H9 (cell line): ENCODE measurements at regions not wholly inside any gene's neighbourhood (a gene's known extent, or its start where the extent isn't known, plus 50 kb on each side); places are given as distances from the start of the nearest gene placed in this dataset.

Experiments used
- DNase-seq: peaks from one replicate; pipeline ENCODE4 v3.0.0-alpha.2; 2017
- H2AFZ ChIP-seq: one replicate; pipeline ENCODE4 v1.6.1; 2013; ENCODE audit warnings: mild to moderate bottlenecking, low read length, control low read depth, moderate library complexity
- H2AK5ac ChIP-seq: 2 replicates; pipeline ENCODE4 v1.6.1; 2013; ENCODE audit warnings: low read length, control low read depth, mixed read lengths; ENCODE audit not compliant: insufficient read length
- H2BK120ac ChIP-seq: one replicate; pipeline ENCODE4 v1.6.1; 2013; ENCODE audit warnings: low read depth, mild to moderate bottlenecking, low read length, control low read depth, inconsistent platforms; ENCODE audit not compliant: poor library complexity, severe bottlenecking
- H2BK12ac ChIP-seq: 2 replicates; pipeline ENCODE4 v1.6.1; 2013; ENCODE audit warnings: low read length, control low read depth, mixed read lengths, low read depth; ENCODE audit not compliant: insufficient read length
- H2BK15ac ChIP-seq: 2 replicates; pipeline ENCODE4 v1.6.1; 2013; ENCODE audit warnings: low read depth, low read length, control low read depth
- H2BK20ac ChIP-seq: one replicate; pipeline ENCODE4 v1.6.1; 2013; ENCODE audit warnings: low read depth, mild to moderate bottlenecking, low read length, control low read depth, inconsistent platforms; ENCODE audit not compliant: poor library complexity, severe bottlenecking
- H2BK5ac ChIP-seq: 2 replicates; pipeline ENCODE4 v1.6.1; 2013; ENCODE audit warnings: low read length, control low read depth, mixed read lengths; ENCODE audit not compliant: insufficient read length
- H3K14ac ChIP-seq: 2 replicates; pipeline ENCODE4 v1.6.1; 2013; ENCODE audit warnings: low read length, control low read depth; ENCODE audit not compliant: insufficient read depth
- H3K18ac ChIP-seq: 2 replicates; pipeline ENCODE4 v1.6.1; 2013; ENCODE audit warnings: low read depth, mild to moderate bottlenecking, mixed read lengths, low read length, control low read depth; ENCODE audit not compliant: insufficient read length
- H3K23ac ChIP-seq: 2 replicates; pipeline ENCODE4 v1.6.1; 2013; ENCODE audit warnings: low read length, control low read depth, mixed read lengths, low read depth; ENCODE audit not compliant: insufficient read length
- H3K23me2 ChIP-seq: 2 replicates; pipeline ENCODE4 v1.6.1; 2013; ENCODE audit warnings: low read depth, mild to moderate bottlenecking, mixed read lengths, low read length, control low read depth; ENCODE audit not compliant: insufficient read length, poor library complexity, severe bottlenecking
- H3K27ac ChIP-seq: 2 replicates; pipeline ENCODE4 v1.5.1; 2013; ENCODE audit warnings: low read length, control low read depth, mixed read lengths, low read depth; ENCODE audit not compliant: insufficient read length
- H3K27me3 ChIP-seq: 2 replicates; pipeline ENCODE4 v1.6.1; 2013; ENCODE audit warnings: low read length, control low read depth, inconsistent platforms; ENCODE audit not compliant: insufficient read depth
- H3K4ac ChIP-seq: 2 replicates; pipeline ENCODE4 v1.6.1; 2013; ENCODE audit warnings: low read depth, mild to moderate bottlenecking, control low read depth, inconsistent platforms, low read length, moderate library complexity
- H3K4me1 ChIP-seq: 2 replicates; pipeline ENCODE4 v1.6.1; 2013; ENCODE audit warnings: low read length, control low read depth, inconsistent platforms; ENCODE audit not compliant: insufficient read depth
- H3K4me2 ChIP-seq: 2 replicates; pipeline ENCODE4 v1.6.1; 2013; ENCODE audit warnings: low read length, control low read depth, mixed read lengths; ENCODE audit not compliant: insufficient read length, insufficient read depth
- H3K56ac ChIP-seq: 2 replicates; pipeline ENCODE4 v1.6.1; 2013; ENCODE audit warnings: low read depth, mild to moderate bottlenecking, mixed read lengths, low read length, control low read depth; ENCODE audit not compliant: insufficient read length
- H3K79me1 ChIP-seq: 2 replicates; pipeline ENCODE4 v1.6.1; 2013; ENCODE audit warnings: low read depth, mild to moderate bottlenecking, moderate library complexity, low read length, control low read depth, inconsistent platforms; ENCODE audit not compliant: insufficient read depth, poor library complexity, severe bottlenecking
- H3K79me2 ChIP-seq: 2 replicates; pipeline ENCODE4 v1.6.1; 2013; ENCODE audit warnings: low read length, control low read depth, inconsistent platforms; ENCODE audit not compliant: insufficient read depth
- H3K9ac ChIP-seq: 2 replicates; pipeline ENCODE4 v1.6.1; 2013; ENCODE audit warnings: low read length, control low read depth, mixed read lengths; ENCODE audit not compliant: insufficient read length; ENCODE audit errors: extremely low read depth
- H3K9me3 ChIP-seq: one replicate; pipeline ENCODE4 v1.6.1; 2013; ENCODE audit warnings: low read depth, low read length, inconsistent platforms; ENCODE audit not compliant: control insufficient read depth
- H3T11ph ChIP-seq: one replicate; pipeline ENCODE4 v1.6.1; 2013; ENCODE audit warnings: mild to moderate bottlenecking, low read length, control low read depth, inconsistent platforms
- H4K20me1 ChIP-seq: one replicate; pipeline ENCODE4 v1.6.1; 2013; ENCODE audit not compliant: control insufficient read depth, insufficient read length, insufficient read depth
- H4K5ac ChIP-seq: 2 replicates; pipeline ENCODE4 v1.6.1; 2013; ENCODE audit warnings: low read depth, mild to moderate bottlenecking, mixed read lengths, low read length, control low read depth; ENCODE audit not compliant: insufficient read length
- H4K8ac ChIP-seq: replicated peaks from 2 replicates; pipeline ENCODE4 v1.6.1; 2013; ENCODE audit warnings: low read length, control low read depth, mixed read lengths, low read depth; ENCODE audit not compliant: insufficient read length
- H4K91ac ChIP-seq: 2 replicates; pipeline ENCODE4 v1.6.1; 2013; ENCODE audit warnings: low read depth, mild to moderate bottlenecking, moderate library complexity, mixed read lengths, low read length, control low read depth; ENCODE audit not compliant: insufficient read length
- H3K27ac Mint-ChIP-seq, 3 experiments: 2 replicates in 2 of 3; 3 replicates in 1 of 3; pipeline ENCODE4 v1.8.0; 2020 to 2021; ENCODE audit warnings: mixed read lengths in 3 of 3, mild to moderate bottlenecking in 1 of 3, moderate library complexity in 1 of 3
- H3K27me3 Mint-ChIP-seq: 2 replicates; pipeline ENCODE4 v1.8.0; 2021; ENCODE audit warnings: low read depth, mild to moderate bottlenecking, moderate library complexity, mixed read lengths
- H3K36me3 Mint-ChIP-seq, 3 experiments: 2 replicates in 2 of 3; 3 replicates in 1 of 3; pipeline ENCODE4 v1.8.0; 2020 to 2021; ENCODE audit warnings: low read depth in 3 of 3, mixed read lengths in 3 of 3; ENCODE audit not compliant: insufficient read depth in 1 of 3
- H3K4me1 Mint-ChIP-seq, 2 experiments: 2 replicates each; pipeline ENCODE4 v1.8.0; 2020; ENCODE audit warnings: mixed read lengths in 2 of 2
- H3K4me3 Mint-ChIP-seq, 2 experiments: 2 replicates in 1 of 2; 3 replicates in 1 of 2; pipeline ENCODE4 v1.8.0; 2020 to 2021; ENCODE audit warnings: mild to moderate bottlenecking in 2 of 2, mixed read lengths in 2 of 2, moderate library complexity in 1 of 2
- H3K9me3 Mint-ChIP-seq, 2 experiments: 2 replicates in 1 of 2; 3 replicates in 1 of 2; pipeline ENCODE4 v1.8.0; 2020; ENCODE audit warnings: mild to moderate bottlenecking in 2 of 2, mixed read lengths in 2 of 2, moderate library complexity in 1 of 2
- CTCF ChIP-seq: fragments of 200-600 bp; sonication (generic); conservative IDR thresholded peaks from 3 replicates; pipeline ENCODE4 v1.8.0; 2021; ENCODE audit warnings: antibody characterized with exemption, mild to moderate bottlenecking
- WGBS: extraction: QIAGEN DNeasy Blood & Tissue Kit; methylation state at CpG from one replicate; pipeline ENCODE4 v1.1.7; 2013; ENCODE audit warnings: missing lambda C conversion rate, low lambda C conversion rate, mixed read lengths; ENCODE audit not compliant: insufficient read length; ENCODE audit errors: extremely low coverage; 5-methylcytosine and 5-hydroxymethylcytosine counted together

DNA sequence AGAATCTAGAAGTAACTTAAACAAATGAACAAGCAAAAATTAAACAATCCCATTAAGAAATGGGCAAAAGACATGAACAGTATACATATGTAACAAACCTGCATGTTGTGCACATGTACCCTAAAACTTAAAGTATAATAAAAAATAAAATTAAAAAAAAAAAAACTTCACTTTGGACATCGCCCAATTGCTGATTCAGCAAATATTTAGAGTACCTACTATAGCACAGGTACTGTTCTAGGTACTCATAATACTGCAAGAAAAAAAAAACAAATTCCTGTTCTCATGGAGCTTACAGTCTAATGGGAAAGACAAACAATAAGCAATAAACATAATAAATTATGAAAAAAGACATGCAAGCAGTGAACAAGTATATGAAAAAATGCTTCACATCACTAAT is 501.5 kb upstream of the HS3ST5 start:
- Histone ChIP-seq H3K79me1 (no peaks in the 10 kb centered on the region), H4K5ac (no peak overlapping the region), H3K9me3 (no peaks in the 10 kb centered on the region), H3K14ac (no peak overlapping the region), H2BK20ac (no peak overlapping the region), H3K4me1 (no peaks in the 10 kb centered on the region), H4K8ac (no peak overlapping the region), H3K27ac (no peak overlapping the region), H3K9ac (no peak overlapping the region), H3K79me2 (no peaks in the 10 kb centered on the region), H2BK5ac (no peak overlapping the region), H4K91ac (no peak overlapping the region), H3K4me2 (no peak overlapping the region), H2AFZ (no peak overlapping the region), H2BK15ac (no peak overlapping the region), H3K4ac (no peak overlapping the region), H2BK12ac (no peak overlapping the region), H3K56ac (no peak overlapping the region), H3K27me3 (no peaks in the 10 kb centered on the region), H3K18ac (no peak overlapping the region), H3K23me2 (no peaks in the 10 kb centered on the region), H4K20me1 (no peaks in the 10 kb centered on the region), H2BK120ac (no peak overlapping the region), H3T11ph (no peak overlapping the region), H2AK5ac (no peak overlapping the region), H3K23ac (no peak overlapping the region)
- no peak for TF ChIP-seq CTCF
- Mint-ChIP-seq H3K27ac (no peak overlapping the region), H3K9me3 (peaks cover 13 to 20% of the 10 kb centered on the region in 2 experiments; a peak in 4 of 5 replicates), H3K36me3 (peaks cover 0 to 10% (median 5%) of the 10 kb centered on the region in 3 experiments; a peak in 4 of 7 replicates), H3K4me3 (no peak overlapping the region), H3K27me3 (no peaks in the 10 kb centered on the region; the same call in 1 of the 2 replicates), H3K4me1 (no peaks in the 10 kb centered on the region)
- no CpG with 5 or more reads among the region's 1 CpG for WGBS
- DNase-seq: no peak
